Stimulated activated CD4-positive, alpha-beta T cell treated with anti-CD3 and anti-CD28 coated beads, Interleukin-15, amount 100 ng/mL, for 24 hours (primary cell): ENCODE measurements at regions not wholly inside any gene's neighbourhood (a gene's known extent, or its start where the extent isn't known, plus 50 kb on each side); places are given as distances from the start of the nearest gene placed in this dataset.

Experiments
- DNase-seq: peaks from one replicate; pipeline ENCODE4 v3.0.0-alpha.2; 2020

DNA sequence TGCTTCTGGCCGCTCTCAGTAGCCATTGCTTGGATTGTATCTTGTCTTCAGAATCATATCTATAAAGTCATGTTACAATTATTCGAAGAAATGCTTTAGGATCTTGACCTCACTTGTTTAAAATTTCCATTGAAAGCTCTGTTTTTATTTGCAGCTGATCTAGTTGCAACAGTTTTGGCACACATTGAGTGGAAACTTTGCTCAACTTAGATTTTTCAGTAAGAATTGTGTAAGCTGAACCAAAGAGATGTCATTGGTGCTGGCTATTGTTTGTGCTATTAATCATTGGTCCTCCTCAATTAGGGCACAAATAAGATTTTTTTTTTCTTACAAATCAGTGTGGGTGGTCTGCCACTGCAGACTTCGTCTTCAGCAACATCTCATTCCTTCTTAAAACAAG lies 649.2 kb downstream of the MMUT start:
- no peak for DNase-seq

DNA sequence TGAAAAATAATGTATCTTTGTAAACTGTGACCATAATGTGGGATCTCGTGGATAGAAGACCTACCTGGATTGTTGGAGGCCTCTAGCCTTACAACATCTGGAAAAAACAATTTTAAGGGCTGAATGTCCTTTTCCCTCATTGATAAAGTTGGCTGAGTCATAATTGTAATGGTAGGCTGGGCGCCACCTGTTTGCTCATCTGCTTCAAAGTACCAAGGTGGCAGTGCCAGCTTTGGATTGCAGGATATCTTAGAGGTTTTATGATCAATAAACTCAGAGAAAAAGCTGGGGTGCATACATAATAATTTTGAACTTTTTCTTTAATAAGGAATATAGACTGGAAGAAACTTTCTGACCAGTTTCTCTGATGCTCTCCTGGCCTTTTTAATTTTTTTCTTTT lies 653.4 kb downstream of the MMUT start:
- no peak for DNase-seq

- no peak for DNase-seq
These were observed 653.8 kb downstream of the MMUT start for GRCh38 chr6:48809245-48809644.

GRCh38 chr6:48798296-48798695 lies 664.8 kb downstream of the MMUT start:
- DNase-seq: no peak

DNA sequence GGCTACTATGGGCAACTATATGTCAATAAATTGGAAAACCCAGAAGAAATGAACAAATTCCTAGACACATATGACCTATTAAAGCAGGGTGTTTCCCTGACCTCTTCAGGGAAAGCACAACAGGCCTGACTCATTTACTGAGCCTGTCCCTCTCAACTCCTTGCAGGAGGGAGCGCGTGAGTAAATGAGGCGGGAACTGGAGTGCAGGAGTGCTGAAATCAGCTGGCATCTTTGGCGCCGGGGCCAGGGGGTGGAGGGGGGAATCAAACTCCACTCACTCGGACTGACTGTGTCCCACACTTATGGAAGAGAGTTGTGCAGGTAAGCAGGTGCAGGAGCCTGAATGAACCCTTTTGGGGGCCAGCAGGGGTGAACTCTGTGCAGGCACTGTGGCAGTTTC lies 671.2 kb upstream of the PTCHD4 start:
- DNase-seq: no peak

DNA sequence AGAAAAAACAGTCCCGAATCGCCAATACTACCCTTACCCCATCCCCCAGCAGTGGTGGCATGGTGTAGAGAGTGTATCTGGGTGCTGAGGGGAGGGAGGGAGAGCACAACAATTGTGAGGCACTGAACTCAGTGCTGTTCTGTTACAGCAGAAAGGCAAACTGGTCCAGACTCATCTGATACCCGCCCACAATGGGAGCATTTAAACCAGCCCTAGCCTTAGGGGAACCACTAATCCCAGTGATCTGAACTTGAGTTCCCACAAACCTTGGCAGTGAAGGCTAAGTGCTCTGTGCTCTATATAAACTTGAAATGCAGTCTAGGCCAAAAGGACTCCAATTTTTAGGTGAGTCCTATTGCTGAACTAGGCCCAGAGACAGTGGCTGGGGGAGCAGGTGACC lies 666.4 kb upstream of the PTCHD4 start:
- DNase-seq: no peak

- DNase-seq: no peak
These were observed 664.2 kb upstream of the PTCHD4 start for GRCh38 chr6:48775157-48775556.

- no peak for DNase-seq
These were observed 663.3 kb upstream of the PTCHD4 start for GRCh38 chr6:48774276-48774675.

- DNase-seq: no peak
These were observed 655.4 kb upstream of the PTCHD4 start for GRCh38 chr6:48766349-48766748.

DNA sequence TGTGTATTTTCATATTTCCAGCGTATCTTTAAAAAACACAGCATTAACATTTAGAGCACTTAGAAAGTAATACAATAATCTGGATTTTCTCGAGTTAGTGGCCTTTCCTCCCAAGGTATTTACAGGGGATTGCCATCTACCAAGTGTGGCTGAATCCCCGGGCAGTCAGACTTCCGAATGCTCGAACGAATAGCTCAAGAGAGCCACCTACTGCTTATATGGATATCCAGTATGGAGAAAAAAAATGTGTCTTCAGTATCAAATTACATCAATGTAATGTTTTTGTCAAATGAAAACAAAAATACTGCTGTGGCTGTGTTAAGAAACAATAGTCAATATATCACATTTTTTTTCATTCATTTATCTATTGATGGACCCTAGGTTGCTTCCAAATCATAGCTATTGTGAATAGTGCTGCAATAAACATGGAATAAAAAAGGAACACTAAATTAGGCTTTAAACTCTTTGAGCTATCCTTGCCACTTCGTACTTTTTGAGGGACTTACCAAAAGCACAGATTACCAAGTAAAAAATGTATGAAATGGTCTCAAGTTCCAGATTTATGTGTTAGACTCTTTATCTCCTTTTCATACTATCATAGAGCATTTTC lies 654.5 kb upstream of the PTCHD4 start:
- no peak for DNase-seq

DNA sequence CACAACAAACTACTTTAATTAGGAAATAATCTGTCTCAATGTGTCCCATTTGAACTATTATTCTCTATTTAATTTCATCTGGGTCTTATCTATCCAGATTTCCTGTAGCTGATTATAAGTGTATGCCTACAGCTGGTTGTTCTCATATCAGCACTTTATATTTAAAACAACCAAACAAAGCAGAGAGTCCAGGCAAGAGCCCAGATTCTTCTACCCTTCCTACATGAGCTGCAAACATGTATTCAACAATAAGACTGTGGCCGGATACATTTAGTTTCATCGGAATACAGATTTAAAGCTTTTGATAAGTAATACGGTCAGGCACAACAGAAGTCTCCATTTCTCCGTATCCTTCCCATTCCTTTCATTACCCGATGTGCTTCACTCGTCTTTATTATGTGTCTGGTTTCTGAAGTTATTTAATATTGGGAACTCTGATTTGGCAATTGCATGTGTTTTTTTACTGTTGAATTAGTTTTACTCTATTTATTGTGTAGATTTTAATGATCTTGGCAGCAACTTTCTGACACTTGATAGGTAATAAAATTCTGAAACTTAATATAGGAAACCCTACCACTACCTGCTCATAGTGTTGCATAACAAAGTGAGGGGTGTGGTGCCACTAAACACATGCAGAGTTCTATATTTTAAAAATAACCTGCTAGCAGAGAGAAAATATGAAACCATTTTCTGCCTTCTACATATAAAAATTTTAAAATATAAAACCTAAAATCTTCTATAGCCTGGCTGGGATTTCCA lies 653.5 kb upstream of the PTCHD4 start:
- DNase-seq: no peak

GRCh38 chr6:48757661-48758060 lies 646.7 kb upstream of the PTCHD4 start:
- DNase-seq: no peak

DNA sequence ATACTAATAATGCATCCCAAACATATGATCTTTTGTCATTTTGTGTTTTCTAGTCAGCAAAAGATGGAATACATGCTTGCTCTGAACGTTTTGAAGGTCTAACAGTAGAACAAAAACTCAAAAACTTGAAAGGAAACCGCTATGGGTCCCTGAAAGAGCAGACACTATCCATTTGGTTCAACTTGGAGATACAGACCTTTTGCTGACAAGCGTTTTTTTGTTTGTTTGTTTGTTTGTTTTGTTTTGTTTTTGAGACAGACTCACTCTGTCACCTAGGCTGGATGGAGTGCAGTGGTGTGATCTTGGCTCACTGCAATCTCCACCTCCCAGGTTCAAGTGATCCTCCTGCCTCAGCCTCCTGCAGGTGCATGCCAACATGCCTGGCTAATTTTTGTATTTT lies 644.3 kb upstream of the PTCHD4 start:
- DNase-seq: no peak

DNA sequence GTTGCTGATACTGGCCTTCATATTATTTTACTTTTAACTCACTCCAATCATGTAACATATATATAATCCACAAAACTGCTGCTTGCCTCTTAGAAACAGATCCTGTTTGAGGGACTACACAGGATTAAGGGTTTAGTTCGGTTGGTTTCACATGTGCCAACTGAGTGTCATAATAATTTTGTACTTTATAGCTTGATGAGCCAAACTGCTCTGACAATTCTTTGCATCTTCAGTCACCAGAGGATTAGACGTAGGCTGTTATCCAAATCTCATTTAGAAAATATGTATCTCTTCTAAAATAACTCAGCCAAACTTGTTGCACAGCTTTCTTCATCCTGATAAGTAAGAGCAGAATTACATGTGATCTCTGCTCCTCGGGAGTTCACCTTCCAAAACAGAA lies 643.6 kb upstream of the PTCHD4 start:
- no peak for DNase-seq

- no peak for DNase-seq
These were observed 639.9 kb upstream of the PTCHD4 start for GRCh38 chr6:48750861-48751260.

- no peak for DNase-seq
These were observed 636.5 kb upstream of the PTCHD4 start for GRCh38 chr6:48747471-48747870.

GRCh38 chr6:48747040-48747439 lies 636.0 kb upstream of the PTCHD4 start:
- DNase-seq: no peak

- DNase-seq: no peak
These were observed 634.0 kb upstream of the PTCHD4 start for GRCh38 chr6:48744948-48745347.

DNA sequence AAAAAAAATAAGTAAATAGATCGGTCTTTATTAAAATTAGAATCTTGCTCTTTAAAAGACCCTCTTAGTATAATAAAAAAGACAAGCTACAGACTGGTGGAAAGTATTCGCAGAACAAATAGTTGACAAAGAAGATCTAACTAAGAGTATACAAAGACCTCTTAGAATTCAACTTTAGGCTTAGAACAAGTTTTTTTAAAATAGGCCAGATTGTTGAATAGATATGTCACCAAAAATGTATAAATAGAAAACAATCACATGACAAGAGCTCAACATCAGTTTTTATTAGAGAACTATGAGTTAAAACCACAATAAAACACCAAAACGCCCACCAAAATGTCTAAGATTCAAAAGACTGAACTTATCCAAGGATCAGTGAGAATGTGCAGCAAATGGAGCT lies 632.7 kb upstream of the PTCHD4 start:
- no peak for DNase-seq

DNA sequence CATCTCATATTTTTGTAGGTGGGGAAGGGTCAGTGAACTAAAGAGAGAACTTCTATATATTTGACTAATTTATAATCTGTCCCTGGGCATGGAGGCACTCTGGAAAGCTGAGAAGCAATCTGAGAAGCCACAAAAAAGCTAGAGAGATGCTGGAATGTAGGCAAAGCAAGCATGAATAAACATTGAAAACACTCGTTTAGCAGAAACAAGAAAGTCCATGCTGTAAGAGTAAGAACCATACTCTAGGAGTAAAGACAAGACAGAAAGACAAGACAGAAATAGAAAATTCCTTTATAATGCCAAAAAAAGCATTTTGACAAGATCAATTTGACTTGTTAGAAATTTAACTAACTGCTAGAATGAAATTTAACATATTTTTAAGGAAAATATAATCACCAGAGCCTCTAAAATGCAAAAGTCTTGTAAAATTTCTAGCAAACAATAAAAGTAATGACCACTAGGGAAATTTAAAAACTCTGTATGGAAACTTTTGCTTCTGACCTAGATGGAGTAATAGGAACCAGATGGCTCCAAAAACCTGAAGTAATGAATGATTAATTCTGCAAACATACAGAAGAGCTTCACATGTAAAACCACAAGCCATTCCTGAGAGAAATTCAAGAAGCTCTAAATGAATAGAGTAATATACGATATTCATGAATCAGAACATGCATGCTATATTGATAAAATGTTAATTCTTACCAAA lies 625.7 kb upstream of the PTCHD4 start:
- DNase-seq: no peak

GRCh38 chr6:48735846-48736245 lies 624.8 kb upstream of the PTCHD4 start:
- no peak for DNase-seq

- DNase-seq: no peak
These were observed 622.6 kb upstream of the PTCHD4 start for GRCh38 chr6:48733581-48733980.

DNA sequence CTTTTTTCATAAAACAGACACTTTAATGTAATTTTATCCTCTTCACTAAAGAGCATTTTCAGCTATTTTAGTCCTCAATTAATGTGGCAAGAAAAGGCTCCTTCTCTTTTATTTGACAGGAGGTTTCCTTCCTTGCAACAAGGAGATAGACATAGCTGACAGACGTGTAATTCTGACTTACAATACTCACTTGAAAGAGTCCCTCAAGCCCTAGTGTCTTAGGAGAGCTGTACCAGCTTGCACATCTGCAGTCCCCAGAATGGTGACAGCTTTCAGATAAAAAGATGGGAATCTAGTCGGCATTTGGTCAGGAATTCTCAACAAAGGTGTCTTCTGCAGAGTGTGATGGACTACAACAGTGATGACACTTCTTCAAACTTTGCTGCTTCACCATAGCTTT lies 603.7 kb upstream of the PTCHD4 start:
- DNase-seq: no peak

DNA sequence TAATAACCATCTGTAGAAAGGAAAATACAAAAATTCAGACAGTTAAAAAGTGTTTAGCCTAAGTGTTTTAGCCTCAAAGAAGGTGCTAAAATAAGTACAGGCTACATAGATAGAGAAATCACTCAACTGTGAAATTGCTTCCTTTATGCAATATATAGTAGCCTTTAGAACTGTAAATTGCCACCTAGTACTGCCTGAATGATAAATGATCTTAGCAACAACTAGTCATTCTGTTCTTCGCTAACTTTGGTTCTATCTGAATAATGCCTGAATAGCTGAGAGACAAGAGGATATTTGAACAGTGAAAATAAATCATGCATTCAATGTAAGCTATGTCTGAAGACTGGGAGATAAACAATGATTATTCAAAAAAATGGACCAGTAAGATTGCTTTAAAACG lies 603.3 kb upstream of the PTCHD4 start:
- no peak for DNase-seq
